Activated naive CD4-positive, alpha-beta T cell treated with anti-CD3 and anti-CD28 coated beads, Interleukin-2, amount 50 U/mL, for 72 hours (primary cell): ENCODE measurements at regions not wholly inside any gene's neighbourhood (a gene's known extent, or its start where the extent isn't known, plus 50 kb on each side); places are given as distances from the start of the nearest gene placed in this dataset.

Experiments
- ATAC-seq, 2 donors: fragments of 150-1000 bp; cut with Tn5 transposase; 2 replicates each; pipeline ENCODE4 v1.10.0; 2021; ENCODE audit warnings: mild to moderate bottlenecking in 2 of 2, moderate library complexity in 2 of 2
- DNase-seq, 2 donors: peaks; one replicate each; pipeline ENCODE4 v3.0.0; 2021 to 2022; ENCODE audit warnings: low spot score in 2 of 2
- H3K27ac Mint-ChIP-seq, 2 donors: one replicate each; pipeline ENCODE4 v1.8.0; 2022; ENCODE audit warnings: mild to moderate bottlenecking in 2 of 2, mixed read lengths in 2 of 2
- H3K36me3 Mint-ChIP-seq, 2 donors: one replicate each; pipeline ENCODE4 v1.8.0; 2022; ENCODE audit warnings: mixed read lengths in 2 of 2
- H3K9me3 Mint-ChIP-seq, 2 donors: one replicate each; pipeline ENCODE4 v1.8.0; 2022; ENCODE audit warnings: mixed read lengths in 2 of 2

DNA sequence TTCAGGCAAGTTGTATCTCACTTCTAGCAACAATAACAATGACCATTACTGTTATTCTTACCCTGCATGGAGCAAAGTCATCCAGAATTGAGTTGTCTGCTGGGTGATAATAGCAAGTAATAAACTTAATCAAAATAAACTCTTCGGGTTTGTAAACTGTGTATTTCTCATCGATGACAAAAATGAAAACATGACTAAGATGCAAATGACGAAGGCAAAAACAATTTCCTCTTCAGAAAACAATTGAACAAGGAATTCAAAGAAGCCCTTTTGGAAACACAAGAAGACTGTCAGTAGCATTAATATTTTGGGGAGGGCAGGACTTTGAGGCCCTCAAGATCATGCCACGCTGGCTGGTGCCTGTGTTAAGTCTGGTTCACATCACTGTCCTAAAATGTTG, 232.0 kb downstream of the BTG1 start:
- no peak overlapping the region for H3K27ac Mint-ChIP-seq
- H3K36me3 Mint-ChIP-seq, result no peaks in the 10 kb centered on the region
- ATAC-seq (no peak), DNase-seq (no peak)
- H3K9me3 Mint-ChIP-seq, result peaks cover 8% of the 10 kb centered on the region in 2 donors

DNA sequence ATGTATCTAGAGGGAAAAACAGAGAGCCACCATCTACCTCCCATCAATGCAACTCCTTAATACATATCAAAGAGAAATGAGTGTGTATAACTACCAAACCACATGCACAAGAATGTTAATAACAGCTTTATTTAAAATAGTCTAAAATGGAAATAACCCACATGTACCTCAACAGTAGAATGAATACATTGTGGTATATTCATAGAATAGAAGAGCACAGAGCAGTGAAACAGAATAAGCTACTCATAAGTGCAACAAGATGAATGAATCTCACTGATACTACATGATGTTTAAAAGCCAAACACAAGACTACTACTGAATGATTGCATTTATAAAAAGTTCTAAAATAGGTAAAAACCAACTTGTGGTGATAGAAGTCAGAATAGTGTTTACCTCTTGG, 232.5 kb downstream of the BTG1 start:
- ATAC-seq (no peak), DNase-seq (no peak)
- peaks cover 0 to 5% of the 10 kb centered on the region in 2 donors for H3K36me3 Mint-ChIP-seq
- H3K27ac Mint-ChIP-seq, result no peak overlapping the region
- peaks cover 8 to 14% of the 10 kb centered on the region in 2 donors for H3K9me3 Mint-ChIP-seq

DNA sequence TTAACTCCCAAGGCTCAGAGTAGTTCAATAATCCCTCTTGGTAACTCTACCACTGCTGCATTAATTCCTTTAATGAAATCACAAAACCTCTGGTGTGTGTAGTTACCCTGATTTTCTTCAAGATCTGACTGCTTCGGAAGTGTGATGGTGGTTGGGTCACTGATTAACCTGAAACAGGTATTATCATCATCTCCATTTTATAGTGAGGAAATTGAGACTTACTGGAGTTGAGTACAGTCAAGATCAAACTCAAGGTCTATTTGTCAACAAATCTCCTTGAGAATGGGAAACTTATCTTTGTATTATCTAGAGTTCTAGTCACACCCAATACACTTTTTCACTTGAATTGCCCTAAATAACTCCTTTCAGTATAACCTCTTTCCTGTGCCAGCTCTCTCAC, 233.5 kb downstream of the BTG1 start:
- no peak overlapping the region for H3K27ac Mint-ChIP-seq
- peaks cover 8 to 20% of the 10 kb centered on the region in 2 donors for H3K9me3 Mint-ChIP-seq
- DNase-seq, result no peak
- ATAC-seq, result no peak
- peaks cover 4 to 12% of the 10 kb centered on the region in 2 donors for H3K36me3 Mint-ChIP-seq

DNA sequence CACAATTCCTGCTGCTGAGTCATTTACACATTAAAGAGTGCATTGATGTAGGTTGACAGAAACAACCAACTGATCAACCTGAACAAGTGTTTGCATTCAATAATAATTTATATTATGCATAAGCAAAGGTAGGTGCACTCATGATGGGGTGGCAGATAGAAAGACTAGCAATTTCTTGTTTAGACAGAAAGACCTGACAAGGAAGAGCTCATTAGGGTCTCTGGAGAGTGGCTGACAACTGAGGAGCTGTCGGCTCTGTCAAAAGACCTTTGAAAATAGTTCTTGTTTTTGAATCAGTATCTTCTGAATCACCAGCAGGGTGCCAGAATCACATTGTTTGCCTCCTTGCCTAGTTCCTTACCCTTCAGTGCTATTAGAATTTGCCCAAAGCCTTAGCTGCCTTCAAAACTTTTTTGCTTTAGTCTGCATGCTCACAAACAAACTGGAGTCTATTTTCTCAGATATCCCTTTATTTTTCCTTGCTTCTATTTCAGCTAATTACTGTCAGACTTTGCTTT, 234.7 kb downstream of the BTG1 start:
- peaks cover 8 to 20% of the 10 kb centered on the region in 2 donors for H3K9me3 Mint-ChIP-seq
- no peak overlapping the region for H3K27ac Mint-ChIP-seq
- ATAC-seq (no peak), DNase-seq (no peak)
- H3K36me3 Mint-ChIP-seq, result peaks cover 5 to 14% of the 10 kb centered on the region in 2 donors

DNA sequence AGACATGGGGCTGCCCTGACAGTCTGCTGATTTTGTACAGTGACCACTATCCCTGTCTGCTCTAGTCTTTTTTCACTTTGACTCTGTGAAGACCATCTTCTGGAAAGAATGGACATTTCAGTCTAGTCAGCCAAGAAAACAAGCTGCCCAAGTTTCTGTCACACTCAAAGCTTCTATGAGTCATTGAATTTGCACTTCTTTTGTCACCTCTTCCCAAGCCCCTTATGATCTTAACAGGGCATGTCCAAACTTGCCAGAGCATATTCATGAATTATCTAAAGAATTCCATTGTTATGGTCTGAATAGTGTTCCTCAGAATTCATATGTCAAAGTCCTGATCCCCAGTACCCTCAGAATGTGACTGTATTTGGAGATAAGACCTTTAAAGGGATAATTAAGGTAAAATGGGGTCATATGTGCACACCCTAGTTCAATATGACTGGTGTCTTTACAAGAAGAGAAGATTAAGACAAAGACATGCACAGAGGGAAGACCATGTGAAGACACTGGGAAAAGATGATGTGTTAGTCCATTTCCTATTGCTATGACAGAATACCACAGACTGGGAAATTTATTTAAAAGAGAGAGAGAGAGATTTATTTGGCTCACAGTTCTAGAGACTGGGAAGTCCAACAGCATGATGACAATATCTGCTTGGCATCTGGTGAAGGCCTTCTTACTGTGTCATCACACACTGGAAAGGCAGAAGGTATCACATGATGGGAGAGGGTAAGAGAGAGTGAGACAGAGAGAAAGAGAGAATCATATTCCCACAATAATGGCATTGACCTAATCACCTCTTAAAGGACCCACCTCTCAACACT, 242.6 kb downstream of the BTG1 start:
- ATAC-seq (peak; percentile 16 to 80), DNase-seq (no peak)
- Mint-ChIP-seq H3K27ac (peak overlapping the region in 1 of 2 donors; percentile 92), H3K9me3 (peaks cover 27 to 32% of the 10 kb centered on the region in 2 donors), H3K36me3 (peaks cover 35 to 51% of the 10 kb centered on the region in 2 donors)

DNA sequence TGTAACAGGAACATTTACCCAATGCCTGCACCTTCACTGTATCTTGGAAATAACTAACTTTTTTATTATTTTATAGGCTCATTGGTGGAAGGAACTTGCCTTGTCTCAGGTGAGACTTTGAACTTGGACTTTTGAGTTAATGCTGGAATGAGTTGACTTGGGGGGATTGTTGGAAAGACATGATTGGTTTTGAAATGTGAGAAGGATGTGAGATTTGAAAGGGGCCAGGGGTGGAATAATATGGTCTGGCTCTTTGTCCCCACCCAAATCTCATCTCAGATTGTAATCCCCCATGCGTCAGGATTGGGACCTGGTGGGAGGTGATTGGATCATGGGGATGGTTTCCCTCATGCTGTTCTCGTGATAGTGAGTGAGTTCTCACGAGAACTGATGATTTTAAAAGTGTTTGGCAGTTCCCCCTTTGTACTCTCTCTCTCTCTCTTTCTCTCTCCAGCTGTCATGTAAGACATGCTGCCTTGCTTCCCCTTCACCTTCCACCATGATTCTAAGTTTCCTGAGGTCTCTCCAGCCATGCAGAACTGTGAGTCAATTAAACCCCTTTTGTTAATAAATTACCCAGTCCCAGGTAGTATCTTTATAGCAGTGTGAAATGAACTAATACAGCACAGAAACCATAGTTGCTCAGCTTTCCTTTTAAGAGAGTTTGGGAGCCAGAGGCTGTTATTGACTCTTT, 244.1 kb downstream of the BTG1 start:
- peaks cover 37 to 48% of the 10 kb centered on the region in 2 donors for H3K36me3 Mint-ChIP-seq
- peaks cover 32 to 33% of the 10 kb centered on the region in 2 donors for H3K9me3 Mint-ChIP-seq
- peak overlapping the region in 1 of 2 donors; percentile 92 for H3K27ac Mint-ChIP-seq
- DNase-seq (no peak), ATAC-seq (no peak)

DNA sequence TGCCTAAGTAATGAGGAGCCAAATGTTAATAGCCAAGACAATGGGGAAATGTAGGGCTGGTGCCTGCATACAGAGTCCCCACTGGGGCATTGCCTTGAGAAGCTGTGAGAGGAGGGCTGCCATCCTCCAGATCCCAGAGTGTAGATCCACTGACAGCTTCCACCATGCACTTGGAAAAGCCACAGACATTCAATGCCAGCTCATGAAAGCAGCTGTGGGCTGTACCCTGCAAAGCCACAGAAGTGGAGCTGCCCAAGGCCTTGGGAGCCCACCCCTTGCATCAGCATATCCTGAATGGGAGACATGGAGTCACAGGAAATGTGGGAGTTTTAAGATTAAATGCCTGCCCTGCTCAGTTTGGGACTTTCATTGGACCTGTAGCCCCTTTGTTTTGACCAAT, 244.7 kb downstream of the BTG1 start:
- DNase-seq, result no peak
- H3K9me3 Mint-ChIP-seq, result peaks cover 33 to 35% of the 10 kb centered on the region in 2 donors
- peak overlapping the region in 1 of 2 donors; percentile 27 for H3K27ac Mint-ChIP-seq
- ATAC-seq, result no peak
- H3K36me3 Mint-ChIP-seq, result peaks cover 37 to 48% of the 10 kb centered on the region in 2 donors

DNA sequence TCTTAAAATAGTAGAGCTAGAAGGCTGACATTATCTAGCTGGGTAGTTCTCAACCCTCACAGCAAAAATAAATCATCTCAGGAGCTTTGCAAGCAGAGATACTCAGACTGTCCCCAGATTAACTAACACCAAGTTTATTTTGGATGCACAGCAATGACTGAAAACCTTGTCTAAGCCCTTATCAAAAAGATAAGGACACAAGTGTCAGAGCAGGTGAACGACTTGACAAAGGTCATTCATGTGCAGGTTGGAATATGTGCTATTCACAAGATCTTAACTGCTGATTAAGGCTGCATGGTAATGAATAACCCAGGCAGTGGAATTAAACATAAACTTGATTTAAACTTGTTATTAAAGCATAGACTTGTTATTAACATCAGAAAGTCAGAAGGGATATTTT, 246.6 kb downstream of the BTG1 start:
- H3K36me3 Mint-ChIP-seq, result peaks cover 32 to 41% of the 10 kb centered on the region in 2 donors
- ATAC-seq (no peak), DNase-seq (no peak)
- no peak overlapping the region for H3K27ac Mint-ChIP-seq
- H3K9me3 Mint-ChIP-seq, result peaks cover 28 to 31% of the 10 kb centered on the region in 2 donors

DNA sequence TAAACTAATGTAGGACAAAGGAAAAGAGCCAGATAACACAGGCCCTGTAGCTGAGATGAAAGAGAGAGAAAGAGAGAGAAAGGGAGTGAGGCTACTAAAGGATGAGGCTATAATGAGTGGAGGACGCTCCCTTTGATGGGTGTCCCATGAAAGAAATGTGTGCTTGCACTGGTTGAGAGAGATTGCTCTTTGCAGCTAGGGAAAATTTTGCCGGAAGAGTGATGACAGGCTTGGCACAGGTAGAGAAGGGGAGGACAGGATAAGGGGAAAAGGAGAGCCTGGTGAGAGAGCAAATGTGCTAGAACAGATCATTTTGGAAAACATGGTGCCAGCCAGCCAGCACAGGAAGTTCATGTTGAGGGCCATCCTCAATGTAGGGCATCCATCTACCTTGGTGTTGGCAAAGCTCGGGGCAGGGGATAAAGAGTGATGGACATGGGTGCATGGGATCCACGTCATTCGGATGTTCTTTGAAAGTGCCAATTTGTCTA, 248.6 kb downstream of the BTG1 start:
- H3K36me3 Mint-ChIP-seq, result peaks cover 22 to 27% of the 10 kb centered on the region in 2 donors
- no peak overlapping the region for H3K27ac Mint-ChIP-seq
- ATAC-seq (no peak), DNase-seq (no peak)
- peaks cover 21 to 23% of the 10 kb centered on the region in 2 donors for H3K9me3 Mint-ChIP-seq

DNA sequence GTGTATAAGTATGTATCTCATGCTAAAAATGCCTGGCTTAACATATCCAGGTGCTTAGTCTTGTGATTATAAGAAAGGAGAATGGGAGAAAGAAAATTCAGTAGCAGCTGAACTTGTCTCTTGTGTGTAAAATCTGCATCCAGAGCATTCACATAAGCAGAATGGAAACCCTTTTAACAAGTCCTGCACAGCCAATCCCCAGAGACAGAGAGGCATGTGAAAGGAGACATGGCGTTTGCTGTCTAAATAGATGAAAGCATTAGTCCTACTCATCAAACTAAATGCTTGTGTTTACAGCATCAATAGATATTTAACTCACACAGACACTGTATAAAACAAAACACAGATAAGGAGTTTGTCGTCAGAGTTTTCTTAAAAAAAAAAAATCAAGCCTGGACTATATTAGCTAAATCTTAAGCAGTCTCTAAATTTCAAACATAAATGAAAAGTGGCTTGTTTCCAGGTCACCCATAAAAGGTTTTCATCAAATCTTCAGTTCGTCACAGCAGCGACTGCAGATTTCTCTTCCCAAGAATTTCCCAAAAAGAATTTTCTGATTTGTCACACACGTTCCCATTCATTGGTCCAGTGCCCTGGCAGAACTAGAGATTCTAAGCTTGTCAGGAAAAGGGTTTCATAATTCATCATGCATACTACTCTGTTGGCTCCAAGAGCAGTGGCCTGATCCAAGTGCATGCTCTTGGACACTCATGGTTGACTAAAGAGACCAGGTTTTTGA, 249.2 kb downstream of the BTG1 start:
- Mint-ChIP-seq H3K27ac (no peak overlapping the region), H3K9me3 (peaks cover 16 to 18% of the 10 kb centered on the region in 2 donors), H3K36me3 (peaks cover 16 to 22% of the 10 kb centered on the region in 2 donors)
- ATAC-seq (no peak), DNase-seq (no peak)

DNA sequence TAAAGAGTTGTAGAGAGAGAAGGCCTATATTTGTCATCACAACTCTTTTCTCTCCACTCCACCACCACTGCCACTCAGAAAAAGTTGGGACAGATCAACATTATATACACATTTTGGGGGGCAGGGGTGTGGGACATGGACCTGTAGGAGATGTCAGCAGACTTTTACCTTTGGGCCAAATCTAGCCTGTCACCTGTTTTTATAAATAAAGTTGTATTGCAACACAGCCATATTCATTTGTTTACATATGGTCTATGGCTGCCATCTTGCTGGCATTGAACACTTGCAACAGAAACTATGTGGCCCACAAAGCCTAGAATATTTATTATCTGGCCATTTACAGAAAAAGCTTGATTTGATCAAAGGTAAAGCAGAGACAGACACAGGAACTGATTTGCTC, 250.7 kb downstream of the BTG1 start:
- Mint-ChIP-seq H3K27ac (no peak overlapping the region), H3K9me3 (peaks cover 6 to 10% of the 10 kb centered on the region in 2 donors)
- ATAC-seq, result no peak

DNA sequence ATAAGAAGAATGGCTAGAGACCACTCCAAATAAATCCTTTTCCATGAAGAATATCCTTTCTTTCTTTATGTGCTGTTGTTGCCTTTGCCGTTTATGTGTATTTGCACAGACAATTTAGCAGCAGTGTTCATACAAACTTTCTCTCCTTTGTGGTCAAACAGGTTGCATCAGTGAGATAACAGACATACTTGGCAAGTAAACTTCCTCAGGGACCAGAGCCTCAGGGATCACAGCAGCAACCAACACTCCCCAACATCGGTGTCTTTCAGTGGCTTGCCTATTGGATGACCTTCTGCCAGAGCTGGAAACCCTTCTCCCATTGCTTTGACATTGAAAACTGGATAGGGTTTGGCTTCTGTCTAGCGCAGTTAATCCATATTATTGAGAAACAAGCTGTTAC, 252.2 kb downstream of the BTG1 start:
- Mint-ChIP-seq H3K9me3 (peaks cover 6 to 10% of the 10 kb centered on the region in 2 donors), H3K27ac (no peak overlapping the region), H3K36me3 (peaks cover 6% of the 10 kb centered on the region in 2 donors)
- ATAC-seq, result no peak
- no peak for DNase-seq

More for the DNA sequence above, 250.7 kb downstream of the BTG1 start:
- H3K36me3 Mint-ChIP-seq, result peaks cover 6 to 12% of the 10 kb centered on the region in 2 donors
- DNase-seq, result no peak

DNA sequence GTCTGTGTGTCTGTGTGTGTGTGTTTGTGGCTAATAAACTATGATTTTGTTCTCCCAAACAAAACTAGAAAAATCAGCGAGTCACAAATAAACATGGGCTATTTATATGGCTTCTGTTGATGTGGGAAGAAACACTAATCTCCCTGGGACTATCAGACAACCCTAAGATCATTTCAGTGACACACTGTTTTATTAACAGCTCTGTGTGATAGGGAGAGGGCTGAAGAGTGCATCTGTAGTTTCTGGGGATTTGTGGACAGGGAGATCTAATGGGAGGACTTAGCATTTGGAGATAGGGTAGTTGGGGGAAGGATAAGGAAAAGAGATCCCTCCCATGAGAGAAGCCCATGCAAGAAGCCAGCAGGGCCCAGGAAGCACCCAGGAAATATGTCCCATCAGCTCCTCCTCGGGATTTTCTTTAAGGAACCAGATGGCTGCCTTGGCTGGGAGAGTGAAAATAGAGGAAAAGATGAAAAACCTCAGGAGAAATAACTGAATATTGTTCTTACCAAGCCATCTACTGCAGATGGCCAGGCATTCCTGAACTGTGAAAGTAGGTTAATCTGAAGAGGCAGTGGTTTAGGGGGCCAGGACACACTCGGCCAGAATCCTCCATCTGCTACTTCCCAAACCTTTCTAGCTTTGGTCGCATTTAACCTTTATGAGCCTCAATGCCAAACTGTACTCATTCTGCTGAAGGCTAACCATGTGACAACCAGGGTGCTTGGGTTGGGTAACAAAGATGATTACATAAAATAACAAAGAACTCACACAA, 253.4 kb downstream of the BTG1 start:
- DNase-seq (no peak), ATAC-seq (no peak)
- Mint-ChIP-seq H3K9me3 (peaks cover 6 to 10% of the 10 kb centered on the region in 2 donors), H3K27ac (no peak overlapping the region), H3K36me3 (peaks cover 5 to 6% of the 10 kb centered on the region in 2 donors)

DNA sequence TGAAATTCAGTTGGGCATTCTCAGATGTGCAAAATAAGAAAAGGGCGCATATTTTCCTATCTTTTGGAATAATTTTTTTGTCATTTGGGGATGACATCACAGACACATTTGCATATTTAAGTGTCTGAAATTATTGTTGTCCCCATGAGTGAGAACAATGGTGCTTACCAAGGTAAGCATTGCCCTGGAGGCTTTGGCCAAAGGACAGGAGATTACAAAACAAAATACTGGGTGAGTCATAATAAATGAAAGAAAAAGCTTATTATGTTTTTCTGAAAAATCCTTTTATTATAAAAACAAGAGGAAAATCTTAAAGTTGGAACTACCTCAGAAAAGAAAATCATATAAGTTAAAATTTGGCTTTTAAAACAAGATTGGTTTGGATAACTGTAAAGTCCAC, 254.9 kb downstream of the BTG1 start:
- ATAC-seq (no peak), DNase-seq (no peak)
- H3K27ac Mint-ChIP-seq, result no peak overlapping the region
- no peaks in the 10 kb centered on the region for H3K9me3 Mint-ChIP-seq
- H3K36me3 Mint-ChIP-seq, result no peaks in the 10 kb centered on the region

DNA sequence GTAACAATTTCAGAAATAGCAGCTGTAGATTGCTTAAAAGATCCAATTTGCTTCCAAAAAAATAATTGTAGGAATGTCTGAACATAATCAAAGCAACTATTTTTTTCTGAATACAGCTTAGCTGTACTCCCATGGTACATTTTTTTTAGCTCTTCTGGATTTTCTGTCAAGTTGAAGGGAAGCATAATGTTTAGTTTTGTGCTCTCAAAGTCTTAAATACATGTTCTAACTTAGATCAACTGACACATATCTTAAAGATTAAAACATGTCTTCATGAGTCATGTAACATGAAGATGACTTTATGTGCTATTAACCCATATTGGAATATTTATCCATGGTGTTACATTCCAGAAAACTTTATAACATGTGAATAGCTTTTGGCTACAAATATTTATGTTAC, 255.7 kb downstream of the BTG1 start:
- H3K9me3 Mint-ChIP-seq, result no peaks in the 10 kb centered on the region
- ATAC-seq, result no peak
- H3K36me3 Mint-ChIP-seq, result no peaks in the 10 kb centered on the region
- H3K27ac Mint-ChIP-seq, result no peak overlapping the region
- no peak for DNase-seq

DNA sequence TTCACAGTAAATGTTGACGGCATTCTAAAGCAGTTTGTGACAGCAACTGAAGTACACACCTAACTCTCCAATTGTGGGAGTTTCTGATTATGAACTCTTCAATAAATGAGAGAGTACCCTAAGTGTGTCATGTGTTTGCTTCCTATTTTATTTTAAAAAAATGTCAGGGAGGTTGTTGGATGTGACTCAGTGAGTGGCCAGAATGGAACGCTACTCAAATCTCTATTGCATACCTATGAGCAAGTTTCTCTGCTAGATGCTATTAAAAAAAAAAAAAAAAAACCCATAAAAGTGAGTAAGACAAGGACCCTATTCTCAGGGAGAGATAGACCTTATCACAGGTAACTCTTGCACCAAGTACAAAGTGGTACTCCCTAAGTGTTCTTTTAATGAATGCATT, 256.6 kb downstream of the BTG1 start:
- H3K27ac Mint-ChIP-seq, result no peak overlapping the region
- no peak for DNase-seq
- no peak for ATAC-seq
- H3K36me3 Mint-ChIP-seq, result no peaks in the 10 kb centered on the region
- no peaks in the 10 kb centered on the region for H3K9me3 Mint-ChIP-seq
